LoVo (cell line): ENCODE measurements at regions not wholly inside any gene's neighbourhood (a gene's known extent, or its start where the extent isn't known, plus 50 kb on each side); places are given as distances from the start of the nearest gene placed in this dataset.

ENCODE experiments used
- DNase-seq: peaks from one replicate; pipeline ENCODE4 v3.0.0-alpha.2; 2016; ENCODE audit warnings: low spot score

DNA sequence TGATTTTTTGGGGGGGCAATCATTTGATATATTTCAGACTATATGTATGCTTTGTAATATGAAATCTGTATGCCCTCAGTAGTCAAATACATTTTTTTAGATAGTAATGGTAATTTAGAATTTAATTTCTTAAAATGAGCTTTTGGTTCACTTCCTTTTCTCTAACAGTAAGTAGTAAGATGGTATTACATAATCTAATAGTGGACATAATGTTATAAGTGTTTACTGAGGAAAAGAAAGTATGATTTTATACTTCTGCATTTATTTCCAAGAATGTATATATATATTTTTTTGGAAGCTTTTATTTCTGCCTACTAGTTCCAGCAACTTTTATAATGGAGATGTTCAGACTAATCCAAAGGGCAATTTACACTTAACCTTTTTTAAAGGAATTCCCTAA is 1450.7 kb upstream of the TENM3 start:
- DNase-seq, result no peak

DNA sequence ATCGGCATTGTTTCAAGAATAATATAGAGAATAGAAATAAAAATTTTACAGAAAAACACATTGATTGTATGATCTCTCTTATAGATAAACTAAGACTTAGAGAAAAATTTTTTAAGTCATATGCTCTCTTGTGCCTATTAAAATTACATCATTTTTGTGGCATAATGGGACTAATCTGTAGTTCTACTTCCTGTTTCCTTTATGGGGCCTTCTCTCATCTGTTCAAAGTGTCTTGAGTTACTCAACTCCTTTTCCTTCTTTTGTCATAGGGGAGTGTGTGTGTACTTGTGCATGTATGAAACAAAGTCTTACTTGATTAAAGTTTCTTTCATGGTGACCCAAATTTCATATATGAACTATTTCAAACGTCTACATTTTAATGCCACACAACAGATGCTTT is 1448.9 kb upstream of the TENM3 start:
- DNase-seq, result no peak

DNA sequence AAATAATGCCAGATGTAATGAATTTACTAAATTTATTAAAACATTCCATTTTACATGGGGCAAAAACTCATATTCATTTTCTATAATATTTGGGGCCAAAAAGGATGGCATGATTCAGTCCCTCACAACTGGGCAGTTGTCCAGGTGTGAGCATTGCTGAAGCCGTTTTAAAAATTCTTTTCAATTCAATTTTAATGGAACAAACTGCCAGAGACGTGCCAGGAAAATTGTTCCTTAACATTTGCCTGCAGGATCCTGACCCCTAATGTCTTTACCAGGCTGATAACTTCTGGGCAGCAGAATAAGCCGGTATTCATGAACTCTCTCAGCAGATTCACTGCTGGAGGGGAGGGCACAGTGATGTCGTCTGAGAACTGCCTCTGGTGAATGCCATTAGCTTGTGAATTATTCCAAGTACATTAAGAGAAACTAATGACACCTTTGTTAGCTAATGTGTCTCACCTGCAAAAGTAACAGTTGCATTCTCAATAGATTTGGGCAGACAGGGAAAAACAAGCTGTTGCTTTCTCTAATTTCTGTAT is 1445.1 kb upstream of the TENM3 start:
- no peak for DNase-seq

DNA sequence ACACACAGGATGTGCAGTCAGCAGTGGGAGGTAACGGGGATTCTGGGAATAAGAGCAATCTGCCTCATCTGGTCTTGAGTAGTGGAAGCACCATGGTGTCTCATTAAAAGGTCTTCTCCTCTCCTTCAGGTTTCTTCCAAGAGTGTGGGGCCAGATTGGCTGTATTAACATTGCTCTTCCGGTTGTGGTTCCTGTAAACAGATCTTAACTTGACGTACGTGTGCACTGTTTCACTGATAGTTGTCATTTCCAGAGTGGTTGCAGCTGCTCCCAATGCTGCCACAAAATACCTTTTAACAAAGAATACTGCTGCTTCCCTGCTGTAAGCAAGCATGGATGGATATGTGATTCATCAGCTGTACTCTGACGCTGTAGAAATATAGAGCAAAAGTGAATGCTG is 1443.4 kb upstream of the TENM3 start:
- DNase-seq, result no peak

DNA sequence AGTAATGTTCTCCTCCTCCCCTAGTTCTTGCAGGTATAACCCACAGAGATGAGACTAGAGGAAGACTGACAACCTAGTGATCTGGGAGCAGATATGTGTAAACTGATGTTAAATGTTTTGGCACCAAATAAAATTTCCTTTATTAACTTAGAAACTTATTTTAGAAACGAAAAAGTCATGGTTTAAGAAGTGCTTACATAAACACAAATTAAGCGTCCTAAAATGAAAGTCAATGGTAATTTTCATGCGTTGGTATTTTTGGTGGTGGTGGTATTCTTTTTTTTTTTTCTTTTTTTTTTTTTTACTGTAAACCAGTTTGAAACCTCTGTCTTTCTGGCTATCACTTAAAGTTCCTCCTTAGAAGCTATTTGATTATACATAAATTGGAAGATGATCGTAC is 1438.1 kb upstream of the TENM3 start:
- no peak for DNase-seq

DNA sequence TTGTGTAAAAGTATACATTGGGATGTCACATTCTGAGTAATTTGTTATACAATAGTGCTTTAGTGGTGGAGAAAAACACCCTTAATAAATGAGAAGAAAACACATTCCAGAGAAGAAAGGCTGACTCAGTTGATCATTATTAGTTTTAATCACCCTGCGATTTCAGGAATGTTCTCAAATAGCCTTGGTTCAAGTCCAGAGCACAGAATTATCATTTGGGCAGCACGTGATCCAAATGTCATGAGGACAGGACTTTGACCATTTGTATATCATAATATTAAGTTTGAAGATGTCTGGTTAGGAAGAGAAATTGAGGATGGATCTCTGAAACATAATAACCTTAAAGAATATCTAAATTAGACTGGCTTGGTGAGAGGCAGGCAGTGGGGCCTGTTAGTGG is 1434.3 kb upstream of the TENM3 start:
- no peak for DNase-seq

DNA sequence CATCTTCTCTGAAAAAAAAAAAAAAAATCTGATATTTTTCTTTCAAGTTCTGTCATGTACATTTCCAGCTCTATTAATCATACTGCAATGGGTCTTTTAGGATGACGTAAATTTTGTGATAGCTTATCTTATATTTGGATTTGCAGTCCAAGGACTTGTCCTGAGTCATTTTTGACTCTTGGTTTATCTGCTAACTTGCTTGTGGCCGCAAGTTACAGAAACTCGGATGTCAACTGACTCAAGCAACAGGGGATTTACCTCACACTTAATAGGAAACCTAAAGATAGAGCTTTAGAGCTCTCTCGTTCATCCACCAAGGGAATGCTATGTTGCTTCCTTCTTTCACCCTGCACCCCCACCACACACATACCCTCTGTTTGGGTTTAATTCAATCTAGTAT is 1433.8 kb upstream of the TENM3 start:
- DNase-seq, result no peak

DNA sequence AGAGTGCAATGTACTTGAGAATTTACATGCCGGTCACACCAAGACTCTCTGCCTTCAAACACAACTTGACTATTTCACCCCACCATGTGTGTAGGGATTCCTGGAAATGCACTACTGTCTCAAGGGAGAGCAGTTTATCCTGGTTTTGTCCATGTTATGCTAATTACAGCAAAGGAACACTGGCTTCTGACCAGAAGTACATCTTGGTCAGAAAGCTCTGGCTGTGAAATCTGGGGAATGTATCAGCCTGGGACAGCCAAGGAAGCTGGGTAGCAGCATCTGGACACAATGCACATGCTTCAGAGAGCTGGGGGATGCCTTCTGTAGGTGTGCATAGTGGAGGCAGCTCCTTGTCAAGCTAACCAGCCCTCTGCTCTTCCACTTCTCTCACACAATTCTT is 1432.6 kb upstream of the TENM3 start:
- no peak for DNase-seq

DNA sequence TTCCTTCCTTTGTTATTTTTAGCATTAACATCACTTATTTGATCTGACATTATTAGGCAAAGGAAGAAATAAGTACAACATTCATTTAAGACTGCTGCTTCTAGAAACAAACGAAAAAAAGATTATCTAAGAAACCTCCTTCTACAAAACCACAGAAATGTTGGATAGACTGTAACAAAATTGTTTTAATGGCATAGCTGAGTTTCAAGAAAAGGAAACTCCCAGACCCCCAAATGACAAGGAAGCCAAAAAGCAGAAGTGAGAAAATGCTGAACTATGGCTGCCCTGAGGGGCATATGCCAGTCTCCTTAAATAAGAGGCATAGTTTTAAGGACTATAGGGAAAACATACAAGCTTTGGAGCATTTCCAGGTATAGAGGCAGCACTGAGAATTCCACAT is 1431.6 kb upstream of the TENM3 start:
- no peak for DNase-seq

DNA sequence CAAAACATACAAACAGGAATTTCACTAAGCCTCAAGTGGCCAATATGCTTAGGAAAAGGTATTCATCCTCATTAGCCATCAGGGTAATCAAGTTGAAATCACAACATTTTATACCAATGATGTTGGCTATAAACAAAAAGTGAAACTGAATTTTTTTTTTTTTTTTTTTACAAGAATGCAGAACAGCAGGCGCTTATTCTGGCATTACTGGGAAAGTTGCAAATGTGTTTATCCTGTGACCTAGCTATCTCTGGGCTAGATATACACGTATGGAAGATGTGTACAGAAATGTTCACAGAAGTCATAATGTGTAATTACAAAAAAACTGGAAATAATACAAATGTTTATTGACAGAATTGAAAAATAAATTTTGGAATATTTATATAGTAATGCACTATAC is 1430.4 kb upstream of the TENM3 start:
- DNase-seq, result no peak

DNA sequence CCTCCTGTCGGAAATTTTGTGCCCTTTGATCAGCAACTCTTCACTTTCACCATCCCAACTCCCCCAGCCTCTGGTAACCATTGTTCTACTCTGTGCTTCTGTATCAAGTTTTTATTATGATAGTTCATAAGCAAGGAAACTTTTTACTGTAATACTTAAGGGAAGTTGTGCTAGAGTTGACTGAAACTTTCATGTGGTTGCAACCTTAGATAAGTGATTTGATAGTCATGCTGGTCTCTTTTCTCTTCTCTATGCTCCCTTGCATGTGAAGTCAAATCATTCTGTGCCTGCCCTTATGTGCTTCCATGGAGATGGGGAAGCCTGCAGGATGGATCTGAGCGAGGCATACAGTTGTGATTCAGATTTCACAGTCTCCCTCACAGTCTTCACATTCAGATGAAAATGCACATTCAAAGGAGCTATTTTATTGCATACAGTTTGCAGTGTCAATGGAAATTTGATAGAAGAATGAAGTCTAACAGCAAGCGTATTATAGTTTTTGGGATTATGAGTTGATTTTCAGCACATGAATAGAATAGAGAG is 1428.3 kb upstream of the TENM3 start:
- DNase-seq, result no peak

DNA sequence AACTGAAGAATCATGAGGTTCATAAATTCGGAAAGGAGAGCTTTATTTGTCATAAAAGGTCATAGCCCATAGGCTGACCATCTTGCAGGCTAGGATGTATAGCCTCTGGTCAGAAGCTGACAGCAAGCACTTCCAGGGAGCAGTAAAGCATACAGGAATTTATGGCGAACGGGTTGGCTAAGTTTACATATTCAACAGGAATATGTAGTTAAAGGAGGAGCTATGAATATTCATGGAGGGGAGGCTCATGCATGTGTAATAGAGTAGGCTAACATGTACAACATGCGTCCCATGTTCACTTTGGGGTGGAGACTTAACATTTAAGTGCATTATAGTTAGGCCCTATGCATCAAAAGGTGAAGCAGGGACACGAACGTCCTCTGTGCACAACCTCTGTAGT is 1425.7 kb upstream of the TENM3 start:
- DNase-seq, result no peak

DNA sequence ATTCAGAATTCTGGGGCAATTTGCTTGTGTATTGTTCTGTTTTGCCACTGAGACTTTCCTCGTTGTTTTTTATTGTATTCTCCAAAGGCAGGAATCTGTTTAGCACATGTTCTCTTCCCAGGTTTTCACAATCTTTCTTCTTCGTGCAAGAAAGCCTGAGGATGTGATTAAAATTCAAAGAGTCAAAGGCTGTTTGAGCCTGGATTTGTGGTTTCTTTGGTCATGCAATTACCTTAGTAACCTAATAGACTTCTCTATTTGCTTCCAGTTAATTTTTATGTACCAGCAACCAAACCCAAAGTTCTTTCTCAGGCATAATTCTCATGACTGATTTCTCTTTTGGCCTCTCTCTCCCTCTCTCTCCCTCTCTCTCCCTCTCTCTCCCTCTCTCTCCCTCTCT is 1420.1 kb upstream of the TENM3 start:
- DNase-seq, result no peak

DNA sequence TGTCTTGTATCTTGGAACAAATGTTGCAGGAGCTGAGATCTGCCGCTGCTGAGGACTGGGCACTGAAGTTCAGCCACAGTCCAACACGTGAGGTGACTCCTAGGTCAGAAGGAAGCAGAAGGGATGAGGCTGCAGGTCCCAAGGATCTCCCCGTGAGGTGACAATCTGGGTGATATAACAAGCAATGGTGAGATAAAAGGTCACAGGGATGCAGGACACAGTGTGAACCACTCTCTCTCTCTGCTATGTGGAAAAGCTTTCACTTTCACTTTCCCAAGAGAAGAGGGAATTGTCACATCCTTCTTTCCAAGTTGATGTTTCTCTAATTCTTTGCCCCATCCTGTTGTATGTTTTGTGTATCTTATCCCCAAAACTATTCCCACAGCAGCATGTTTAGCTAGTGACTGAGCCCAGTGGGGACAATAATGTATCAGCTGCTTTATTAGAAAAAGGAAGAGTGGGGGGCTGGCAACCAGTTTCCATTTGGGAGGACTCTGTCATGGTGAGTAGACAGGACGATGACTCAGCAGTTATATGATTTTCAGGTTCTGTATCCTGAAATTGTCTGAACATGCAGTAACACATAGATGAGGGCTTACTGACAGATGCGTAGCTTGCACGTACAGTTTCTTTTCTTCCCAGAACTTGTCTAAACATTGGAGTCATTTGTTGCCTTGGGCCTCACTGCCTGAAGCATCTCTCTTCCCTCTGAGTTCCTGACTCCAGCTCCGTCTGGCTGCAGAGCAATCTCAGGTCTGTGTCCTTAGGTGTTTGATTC is 1415.8 kb upstream of the TENM3 start:
- no peak for DNase-seq

DNA sequence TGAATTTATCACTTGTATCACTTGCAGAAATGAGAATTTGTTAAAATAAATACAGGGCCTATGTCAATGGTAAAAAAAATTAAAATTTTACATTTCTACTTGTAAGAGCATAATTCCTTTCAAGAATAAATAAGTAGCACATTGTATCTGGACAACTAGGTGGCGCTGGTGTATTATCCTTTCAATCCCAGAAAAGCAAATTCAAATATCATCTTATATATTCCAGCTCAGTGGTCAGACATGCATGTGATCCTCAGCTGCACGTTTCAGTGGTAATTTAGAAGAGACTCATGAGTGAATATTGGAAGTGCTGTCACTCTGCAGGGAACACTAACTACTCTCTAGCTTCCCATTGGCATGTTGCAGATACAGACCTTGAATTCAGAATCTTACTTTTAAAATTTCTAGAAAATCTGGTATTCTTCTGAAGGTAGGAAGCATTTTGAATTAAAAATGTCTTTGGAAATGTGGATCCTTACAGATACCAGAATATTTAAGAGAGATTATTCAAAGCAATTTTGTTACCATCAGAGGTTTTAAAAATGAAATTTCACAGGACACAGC is 1414.7 kb upstream of the TENM3 start:
- DNase-seq, result peak; percentile 28

DNA sequence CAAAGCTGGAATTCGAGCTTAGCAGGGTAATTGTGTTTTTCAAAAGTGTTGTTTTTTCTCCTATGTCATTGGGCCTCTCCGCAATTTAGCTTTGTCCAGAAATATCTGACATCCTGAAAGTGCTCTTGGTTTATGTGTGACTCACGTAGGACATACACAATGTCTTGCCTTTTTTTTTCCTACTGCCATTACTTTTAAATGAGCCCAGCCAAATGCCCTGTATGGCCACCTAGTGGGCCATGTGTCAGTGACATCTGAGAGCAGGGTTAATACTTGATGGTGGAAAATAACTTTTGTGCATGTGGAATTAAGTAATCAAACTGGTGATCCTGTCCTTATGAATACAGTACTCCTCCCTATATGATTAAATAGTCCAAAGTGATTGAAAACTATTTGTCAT is 1411.1 kb upstream of the TENM3 start:
- no peak for DNase-seq

DNA sequence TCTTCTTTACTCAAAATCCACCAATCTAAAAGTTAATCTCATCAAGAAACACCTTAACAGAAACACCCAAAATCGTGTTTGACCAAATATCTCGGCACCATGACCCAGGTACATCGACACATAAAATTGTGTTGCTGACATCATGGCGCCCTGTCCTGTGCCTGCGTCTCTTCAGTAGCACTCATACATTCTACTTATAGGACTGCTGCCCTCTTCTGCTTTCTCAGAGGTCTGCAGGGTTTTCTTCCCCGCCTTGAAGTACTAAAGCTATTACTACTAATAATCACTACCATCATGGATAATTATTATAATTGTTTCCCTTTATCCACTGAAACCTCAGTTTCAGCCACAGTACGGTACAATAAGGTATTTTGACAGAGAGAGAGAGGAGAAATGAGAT is 1403.1 kb upstream of the TENM3 start:
- DNase-seq, result no peak

DNA sequence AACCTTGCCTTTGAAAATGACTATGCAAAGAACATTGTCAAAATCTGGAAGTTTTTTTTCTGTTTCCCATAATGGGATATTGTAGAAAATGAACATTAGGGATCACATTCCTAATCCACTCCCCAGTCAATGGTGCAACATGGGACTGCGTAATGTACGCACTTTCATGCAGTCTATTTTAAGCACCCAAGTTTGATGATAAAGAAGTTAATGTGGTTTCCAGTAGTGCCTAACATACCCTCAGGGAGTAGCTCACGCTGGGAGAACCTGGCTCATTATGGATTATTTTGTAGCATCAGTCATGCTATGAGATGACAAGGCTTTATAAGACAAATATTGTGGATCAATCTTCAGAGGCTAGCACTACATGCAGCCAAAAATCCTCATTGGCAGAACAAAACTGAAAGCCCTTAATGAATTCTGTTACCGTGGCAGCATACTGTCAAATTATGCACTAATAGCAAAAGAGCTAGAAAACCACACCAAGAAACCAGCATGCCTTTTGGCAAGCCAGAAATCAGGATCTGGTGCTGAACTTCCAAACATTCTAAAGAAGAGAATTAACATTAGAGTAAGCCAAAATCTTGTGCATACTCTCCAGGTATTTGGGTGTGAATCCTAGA is 1392.8 kb upstream of the TENM3 start:
- DNase-seq, result no peak

DNA sequence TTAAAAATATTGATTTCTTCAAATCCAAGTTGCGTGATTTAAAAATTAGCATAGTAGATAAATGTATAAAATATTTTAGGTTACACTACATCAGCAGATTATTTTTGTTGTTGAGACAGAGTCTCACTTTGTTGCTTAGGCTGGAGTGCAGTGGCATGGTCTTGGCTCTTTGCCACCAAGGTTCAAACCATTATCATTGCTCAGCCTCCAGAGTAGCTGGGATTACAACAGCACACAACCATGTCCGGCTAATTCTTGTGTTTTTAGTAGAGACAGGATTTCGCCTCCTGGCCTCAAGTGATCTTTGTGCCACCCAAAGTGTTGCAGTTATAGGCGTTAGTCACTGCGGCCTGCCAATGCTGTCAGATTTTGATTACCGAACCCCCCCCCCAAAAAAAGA is 1390.5 kb upstream of the TENM3 start:
- no peak for DNase-seq

DNA sequence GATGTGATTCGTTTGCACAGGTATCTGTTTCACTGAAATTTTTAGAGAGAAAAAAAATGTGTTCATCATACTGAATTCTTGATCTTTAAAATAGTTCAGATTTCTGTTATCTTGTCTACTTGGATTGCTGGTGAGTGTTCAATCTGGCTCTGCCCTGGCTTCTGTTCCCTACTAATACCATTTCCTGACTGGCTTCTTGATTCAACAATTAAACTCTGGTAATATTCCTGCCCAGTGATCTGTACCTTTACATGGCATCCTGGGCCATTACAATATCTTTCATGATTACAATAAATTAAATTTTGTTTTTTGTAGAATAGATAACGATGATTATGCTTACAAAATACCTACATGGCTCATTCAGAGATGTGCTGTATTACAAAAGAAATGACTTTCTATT is 1388.0 kb upstream of the TENM3 start:
- DNase-seq, result no peak

DNA sequence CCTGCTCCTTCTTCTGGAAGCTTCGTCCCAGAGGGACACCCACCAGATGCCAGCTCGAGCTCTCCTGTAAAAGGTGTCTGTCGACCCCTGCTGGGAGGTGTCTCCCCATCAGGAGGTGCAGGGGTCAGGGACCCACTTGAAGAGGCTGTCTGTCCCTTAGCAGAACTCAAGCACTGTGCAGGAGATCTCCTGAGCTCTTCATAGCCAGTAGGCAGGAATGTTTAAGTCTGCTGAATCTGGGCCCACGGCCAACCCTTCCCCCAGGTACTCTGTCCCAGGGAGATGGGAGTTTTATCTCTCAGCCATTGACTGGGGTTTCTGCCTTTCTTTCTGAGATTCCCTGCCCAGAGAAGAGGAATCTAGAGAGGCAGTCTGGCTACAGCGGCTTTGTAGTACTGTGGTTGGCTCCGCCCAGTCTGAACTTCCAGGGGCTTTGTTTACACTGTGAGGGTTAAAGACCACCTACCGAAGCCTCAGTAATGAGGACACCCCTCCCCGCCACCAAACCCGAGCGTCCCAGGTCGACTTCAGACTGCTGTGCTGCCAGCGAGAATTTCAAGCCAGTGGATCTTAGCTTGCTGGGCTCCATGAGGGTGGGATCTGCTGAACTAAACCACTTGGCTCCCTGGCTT is 1383.0 kb upstream of the TENM3 start:
- DNase-seq, result no peak

DNA sequence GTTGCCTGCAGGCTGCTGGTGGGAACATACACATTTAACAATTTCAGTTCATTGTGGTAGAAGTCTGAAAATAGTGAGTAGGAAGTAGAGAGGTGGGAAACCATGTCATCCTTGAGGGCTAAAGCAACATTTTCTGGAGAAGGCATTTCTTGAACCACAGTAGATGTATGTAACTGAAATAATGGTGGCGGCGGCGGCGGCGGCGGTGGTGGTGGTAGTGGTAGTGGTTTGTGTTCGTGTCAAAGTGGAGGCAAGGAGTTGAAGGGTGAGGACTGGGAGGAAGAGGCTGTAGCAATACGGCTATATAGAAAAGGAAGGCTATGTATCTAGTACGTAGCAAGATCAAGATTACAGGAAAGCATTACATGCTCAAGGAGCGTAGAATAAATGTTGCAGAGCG is 1381.6 kb upstream of the TENM3 start:
- DNase-seq, result no peak
